Activated CD4-positive, CD25-positive, alpha-beta regulatory T cell (primary cell): ENCODE measurements at regions not wholly inside any gene's neighbourhood (a gene's known extent, or its start where the extent isn't known, plus 50 kb on each side); places are given as distances from the start of the nearest gene placed in this dataset.

Experiments
- DNase-seq, 4 experiments: peaks; one replicate each; lab custom pipeline; 2025; lab: John Stamatoyannopoulos, UW

- no peak for DNase-seq
Observed at GRCh38 chr17:56737421-56738161, 96.1 kb downstream of the C17orf67 start.

GRCh38 chr17:56739376-56739775 is 94.3 kb downstream of the C17orf67 start:
- DNase-seq, result no peak

- no peak for DNase-seq
Observed at GRCh38 chr17:56739776-56740175, 93.9 kb downstream of the C17orf67 start.

- DNase-seq, result no peak
Observed at GRCh38 chr17:56740481-56740880, 93.2 kb downstream of the C17orf67 start.
